NCI-H146 treated with DMSO at 0.1 percent for 48 hours (cell line): ENCODE measurements at regions not wholly inside any gene's neighbourhood (a gene's known extent, or its start where the extent isn't known, plus 50 kb on each side); places are given as distances from the start of the nearest gene placed in this dataset.
"Not testable (repeated sequence)": the region's sequence is repeated elsewhere in the genome, so short reads cannot be mapped to it uniquely, and the experiment has no call there.

Experiments
- DNase-seq: peaks from one replicate; lab custom pipeline; 2025; ENCODE audit not compliant: unreplicated experiment; lab: John Stamatoyannopoulos, UW

- peak; percentile 85 for DNase-seq
Measured at GRCh38 chr13:71218960-71219359, 648.0 kb downstream of the DACH1 start.

GRCh38 chr13:71217827-71218226 lies 649.2 kb downstream of the DACH1 start:
- no peak for DNase-seq

- DNase-seq, result no peak
Measured at GRCh38 chr13:71214821-71215220, 652.2 kb downstream of the DACH1 start.

- DNase-seq, result no peak
Measured at GRCh38 chr13:71214357-71214756, 652.6 kb downstream of the DACH1 start.

GRCh38 chr13:71213252-71213821 lies 653.7 kb downstream of the DACH1 start:
- no peak for DNase-seq

- DNase-seq, result no peak
Measured at GRCh38 chr13:71210861-71211260, 656.1 kb downstream of the DACH1 start.

GRCh38 chr13:71209217-71209616 lies 657.8 kb downstream of the DACH1 start:
- no peak for DNase-seq

- DNase-seq, result not testable (repeated sequence)
Measured at GRCh38 chr13:71184583-71184982, 682.4 kb downstream of the DACH1 start.

GRCh38 chr13:71183352-71183751 lies 683.7 kb downstream of the DACH1 start:
- not testable (repeated sequence) for DNase-seq

GRCh38 chr13:71171740-71172139 lies 695.3 kb downstream of the DACH1 start:
- DNase-seq, result no peak

GRCh38 chr13:71169180-71169579 lies 697.8 kb downstream of the DACH1 start:
- DNase-seq, result peak; percentile 18

GRCh38 chr13:71156550-71156949 lies 710.5 kb downstream of the DACH1 start:
- no peak for DNase-seq

GRCh38 chr13:71149498-71150363 lies 717.3 kb downstream of the DACH1 start:
- DNase-seq, result peak; percentile 96

GRCh38 chr13:71149046-71149445 lies 718.0 kb downstream of the DACH1 start:
- peak; percentile 56 for DNase-seq

GRCh38 chr13:71148396-71148795 lies 718.6 kb downstream of the DACH1 start:
- DNase-seq, result peak; percentile 76

GRCh38 chr13:71144883-71145282 lies 722.1 kb downstream of the DACH1 start:
- no peak for DNase-seq

GRCh38 chr13:71137101-71137500 lies 729.9 kb downstream of the DACH1 start:
- DNase-seq, result no peak

GRCh38 chr13:71124230-71124629 lies 742.8 kb downstream of the DACH1 start:
- DNase-seq, result no peak

- peak; percentile 43 for DNase-seq
Measured at GRCh38 chr13:71118779-71119364, 748.1 kb downstream of the DACH1 start.

GRCh38 chr13:71117920-71118319 lies 749.1 kb downstream of the DACH1 start:
- no peak for DNase-seq

GRCh38 chr13:71115301-71115700 lies 751.7 kb downstream of the DACH1 start:
- no peak for DNase-seq

GRCh38 chr13:71096421-71096820 lies 770.6 kb downstream of the DACH1 start:
- no peak for DNase-seq
